Choroid plexus epithelial cell (primary cell): ENCODE measurements at regions not wholly inside any gene's neighbourhood (a gene's known extent, or its start where the extent isn't known, plus 50 kb on each side); places are given as distances from the start of the nearest gene placed in this dataset.
"Not testable (repeated sequence)": the region's sequence is repeated elsewhere in the genome, so short reads cannot be mapped to it uniquely, and the experiment has no call there.

Source experiments
- DNase-seq: peaks from one replicate; pipeline ENCODE4 v3.0.0-alpha.2; 2010; ENCODE audit warnings: low read depth
- H3K4me3 ChIP-seq: 2 replicates; pipeline ENCODE4 v1.5.1; 2011; ENCODE audit warnings: low read depth, mild to moderate bottlenecking, control low read depth, low read length, moderate library complexity
- CTCF ChIP-seq: conservative IDR thresholded peaks from 2 replicates; pipeline ENCODE4 v1.5.1; 2011; ENCODE audit warnings: low read depth, mild to moderate bottlenecking, control low read depth, inconsistent platforms, low read length, moderate library complexity

DNA sequence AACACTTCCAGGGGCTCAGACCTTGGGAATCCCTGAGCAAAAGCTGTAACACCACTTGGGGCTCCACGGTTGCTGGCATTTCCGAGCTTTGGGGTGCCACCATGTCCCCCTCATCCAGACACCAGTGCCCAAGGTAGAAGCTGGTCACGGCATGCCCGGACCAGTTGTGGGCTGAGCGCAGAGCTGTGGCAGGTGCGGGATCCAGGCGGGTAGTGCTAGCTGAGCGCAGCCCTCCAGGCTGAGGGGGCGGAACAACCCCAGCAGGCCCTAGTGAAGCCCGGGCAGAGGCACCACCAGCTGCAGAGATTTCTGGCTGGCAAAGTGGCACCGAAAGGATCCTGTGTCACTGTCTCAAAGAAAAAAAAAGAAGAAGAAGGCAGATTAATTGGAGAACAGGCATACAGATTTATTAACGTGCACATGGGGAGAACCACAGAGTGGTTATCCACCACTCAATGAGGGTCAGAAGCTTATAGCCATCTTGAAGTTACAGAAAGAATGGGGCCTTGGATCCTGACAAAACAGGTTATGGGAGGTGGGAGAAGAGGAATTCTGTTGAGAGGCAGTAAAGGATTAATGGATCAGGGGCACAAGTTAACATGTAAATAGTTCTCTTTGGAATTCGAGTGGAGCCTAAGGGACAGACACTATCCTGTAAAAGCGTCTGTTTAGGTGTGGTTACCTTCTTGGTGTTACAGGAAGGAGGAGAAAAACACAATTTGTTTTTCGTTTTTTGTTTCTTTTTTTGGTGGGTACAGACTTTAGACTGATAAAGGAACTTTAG is 107.5 kb downstream of the CD24 start:
- no peak for DNase-seq
- TF ChIP-seq CTCF = no peak
- no peak overlapping the region for H3K4me3 ChIP-seq

- no peak for TF ChIP-seq CTCF
- no peak overlapping the region for H3K4me3 ChIP-seq
- DNase-seq = no peak
These were observed 111.7 kb downstream of the CD24 start for GRCh38 chr6:106862858-106863257.

- DNase-seq = no peak
- no peak overlapping the region for H3K4me3 ChIP-seq
- TF ChIP-seq CTCF = no peak
These were observed 113.6 kb downstream of the CD24 start for GRCh38 chr6:106860940-106861339.

DNA sequence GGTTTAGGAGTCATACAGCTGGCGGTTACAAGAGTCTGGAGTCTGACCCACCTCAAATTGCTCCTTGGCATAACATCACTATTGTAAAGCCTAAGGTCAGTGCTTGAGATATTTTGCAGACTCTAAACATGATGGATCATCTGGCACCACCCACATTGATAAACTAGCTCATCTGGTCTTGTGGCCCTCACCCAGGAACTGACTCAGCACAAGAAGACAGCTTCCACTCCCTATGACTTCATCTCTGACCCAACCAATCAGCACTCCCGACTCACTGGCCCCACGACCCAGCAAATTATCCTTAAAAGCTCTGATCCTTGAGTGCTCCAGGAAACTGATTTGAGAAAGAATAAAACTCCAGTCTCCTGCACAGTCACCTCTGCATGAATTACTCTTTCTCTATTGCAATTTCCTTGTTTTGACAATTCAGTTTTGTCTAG is 115.9 kb downstream of the CD24 start:
- DNase-seq = no peak
- no peak overlapping the region for H3K4me3 ChIP-seq
- TF ChIP-seq CTCF = no peak

GRCh38 chr6:106857771-106858652 is 116.5 kb downstream of the CD24 start:
- no peak overlapping the region for H3K4me3 ChIP-seq
- DNase-seq = no peak
- TF ChIP-seq CTCF = no peak

- DNase-seq, H3K4me3 ChIP-seq: not testable (repeated sequence)
These were observed 117.2 kb downstream of the CD24 start for GRCh38 chr6:106857310-106857709.

DNA sequence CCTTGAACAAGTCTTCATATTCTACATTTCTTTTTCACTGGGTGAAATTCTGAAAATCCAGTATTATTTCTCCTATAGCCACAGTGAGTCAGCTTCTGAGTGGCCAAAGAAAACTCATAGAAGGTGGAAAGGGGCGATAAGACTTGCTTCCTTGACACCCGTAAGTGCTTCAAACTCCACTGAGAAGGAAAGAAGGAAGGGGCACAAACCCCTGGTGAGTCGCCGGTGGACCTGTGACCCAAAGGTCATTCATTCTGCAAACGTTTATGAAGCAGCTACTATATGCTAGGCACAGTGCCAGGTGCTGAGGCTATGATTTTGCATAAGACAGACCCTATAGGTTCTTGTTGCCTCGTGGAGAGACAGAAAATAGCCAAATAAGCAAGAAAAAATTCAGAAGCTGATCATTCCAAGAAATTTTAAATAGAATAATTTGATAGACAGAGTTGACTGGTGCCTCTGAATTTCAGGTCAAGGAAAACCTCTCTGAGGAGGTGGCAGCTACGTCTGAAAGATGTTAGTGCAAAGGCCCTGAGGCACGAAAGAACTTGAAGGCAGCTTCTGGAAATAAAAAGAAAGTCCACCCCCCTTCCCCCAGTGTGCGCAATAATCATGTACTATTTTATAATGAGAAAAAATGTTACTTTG is 118.2 kb downstream of the CD24 start:
- H3K4me3 ChIP-seq = no peak overlapping the region
- TF ChIP-seq CTCF = no peak
- DNase-seq = no peak
